DND-41 (cell line): ENCODE measurements at regions not wholly inside any gene's neighbourhood (a gene's known extent, or its start where the extent isn't known, plus 50 kb on each side); places are given as distances from the start of the nearest gene placed in this dataset.

Source experiments
- ATAC-seq: fragments of 200-7000 bp; cut with Tn5 transposase; 3 replicates; pipeline ENCODE4 v1.9.1; 2021; ENCODE audit warnings: low read depth; ENCODE audit not compliant: insufficient read depth
- DNase-seq: peaks from one replicate; pipeline ENCODE4 v3.0.0-alpha.2; 2020
- H2AFZ ChIP-seq: 2 replicates; pipeline ENCODE4 v1.6.0; 2012; ENCODE audit warnings: low read depth, low read length
- H3K27ac ChIP-seq: 2 replicates; pipeline ENCODE4 v1.5.1; 2012; ENCODE audit warnings: low read length, inconsistent platforms
- H3K27me3 ChIP-seq: fragments of 200-600 bp; sonication (generic); 2 replicates; pipeline ENCODE4 v1.6.0; 2012; ENCODE audit warnings: low read length, mild to moderate bottlenecking, inconsistent platforms; ENCODE audit not compliant: insufficient read depth, poor library complexity
- H3K36me3 ChIP-seq: 2 replicates; pipeline ENCODE4 v1.5.1; 2012; ENCODE audit warnings: low read length, inconsistent platforms; ENCODE audit not compliant: insufficient read depth
- H3K4me1 ChIP-seq: 2 replicates; pipeline ENCODE4 v1.5.1; 2012; ENCODE audit warnings: mild to moderate bottlenecking, low read length; ENCODE audit not compliant: insufficient read depth
- H3K4me2 ChIP-seq: 2 replicates; pipeline ENCODE4 v1.6.0; 2012; ENCODE audit warnings: mild to moderate bottlenecking, moderate library complexity, low read length, inconsistent platforms; ENCODE audit not compliant: insufficient read depth
- H3K4me3 ChIP-seq, 2 experiments: fragments of 200-600 bp in 1 of 2; shearing (Covaris generic) in 1 of 2; 2 replicates each; pipeline ENCODE4 v1.5.1; 2012 to 2016; ENCODE audit warnings: inconsistent platforms in 2 of 2, low read length in 2 of 2, mild to moderate bottlenecking in 2 of 2, low read depth in 1 of 2, moderate library complexity in 1 of 2
- H3K79me2 ChIP-seq: 2 replicates; pipeline ENCODE4 v1.6.0; 2012; ENCODE audit warnings: low read length, inconsistent platforms; ENCODE audit not compliant: insufficient read depth
- H3K9ac ChIP-seq: 2 replicates; pipeline ENCODE4 v1.6.0; 2012; ENCODE audit warnings: low read depth, mild to moderate bottlenecking, inconsistent platforms, low read length, moderate library complexity
- H3K9me3 ChIP-seq: 2 replicates; pipeline ENCODE4 v1.5.1; 2012; ENCODE audit warnings: low read length, moderate library complexity, mild to moderate bottlenecking, inconsistent platforms; ENCODE audit not compliant: insufficient read depth, severe bottlenecking
- H4K20me1 ChIP-seq: 2 replicates; pipeline ENCODE4 v1.6.0; 2012; ENCODE audit warnings: low read length; ENCODE audit not compliant: insufficient read depth
- CTCF ChIP-seq: IDR thresholded peaks from 2 replicates; pipeline ENCODE4 v1.5.1; 2012; ENCODE audit warnings: borderline replicate concordance, low read length, moderate library complexity, mild to moderate bottlenecking; ENCODE audit not compliant: poor library complexity, severe bottlenecking; ENCODE audit errors: extremely low read depth
- EZH2 ChIP-seq: IDR thresholded peaks from 3 replicates; pipeline ENCODE4 v1.6.1; 2012; ENCODE audit warnings: borderline replicate concordance, low read depth, mild to moderate bottlenecking, moderate library complexity, low read length, inconsistent platforms; ENCODE audit not compliant: severe bottlenecking

- H3K79me2 ChIP-seq: no peaks in the 10 kb centered on the region
- TF ChIP-seq EZH2: no peak
- TF ChIP-seq CTCF: no peak
- no peak overlapping the region for H3K27ac ChIP-seq
- no peak overlapping the region for H3K4me2 ChIP-seq
- H4K20me1 ChIP-seq: no peaks in the 10 kb centered on the region
- no peak overlapping the region for H3K4me3 ChIP-seq
- H3K4me1 ChIP-seq: peaks cover 12% of the 10 kb centered on the region
- DNase-seq: no peak
- H3K9ac ChIP-seq: no peak overlapping the region
- H3K27me3 ChIP-seq: peaks cover 7% of the 10 kb centered on the region
- H2AFZ ChIP-seq: no peak overlapping the region
- no peaks in the 10 kb centered on the region for H3K36me3 ChIP-seq
- no peaks in the 10 kb centered on the region for H3K9me3 ChIP-seq
- no peak for ATAC-seq
These were observed 87.6 kb upstream of the PICALM start for GRCh38 chr11:86156397-86156955.

DNA sequence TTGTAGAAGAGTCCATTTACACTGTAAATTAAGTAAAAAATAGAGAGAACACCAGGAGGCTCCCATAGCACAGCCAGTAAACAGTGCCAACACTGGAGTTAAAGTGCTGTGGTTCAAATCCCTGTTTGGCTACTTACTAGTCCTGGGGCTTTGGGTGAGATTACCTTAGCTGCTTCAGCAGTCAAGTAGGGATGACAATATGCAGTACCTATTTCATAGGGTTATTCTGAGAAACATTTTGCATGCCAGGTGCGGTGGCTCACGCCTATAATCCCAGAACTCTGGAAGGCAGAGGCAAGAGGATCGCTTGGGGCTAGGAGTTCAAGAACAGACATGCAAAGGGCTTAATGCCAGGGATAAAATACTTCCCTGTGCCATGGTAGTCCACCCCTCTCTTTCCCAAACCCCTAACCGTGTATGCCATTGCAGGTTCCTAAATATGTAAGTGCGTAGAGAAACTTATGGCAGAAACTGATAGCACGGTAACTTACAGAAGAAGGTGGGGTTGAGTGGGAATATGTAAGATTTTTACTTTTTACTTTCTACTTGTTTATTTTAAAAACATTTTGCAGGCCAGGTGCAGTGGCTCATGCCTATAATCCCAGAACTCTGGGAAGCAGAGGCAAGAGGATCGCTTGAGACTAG is 86.4 kb upstream of the PICALM start:
- Histone ChIP-seq H2AFZ (no peak overlapping the region), H3K9ac (no peak overlapping the region), H3K27me3 (peaks cover 7% of the 10 kb centered on the region), H3K36me3 (no peaks in the 10 kb centered on the region), H3K79me2 (no peaks in the 10 kb centered on the region), H3K9me3 (no peaks in the 10 kb centered on the region), H3K4me2 (no peak overlapping the region), H3K27ac (no peak overlapping the region), H3K4me3 (no peak overlapping the region), H4K20me1 (no peaks in the 10 kb centered on the region), H3K4me1 (peaks cover 21% of the 10 kb centered on the region)
- DNase-seq: no peak
- TF ChIP-seq EZH2: no peak
- no peak for ATAC-seq

DNA sequence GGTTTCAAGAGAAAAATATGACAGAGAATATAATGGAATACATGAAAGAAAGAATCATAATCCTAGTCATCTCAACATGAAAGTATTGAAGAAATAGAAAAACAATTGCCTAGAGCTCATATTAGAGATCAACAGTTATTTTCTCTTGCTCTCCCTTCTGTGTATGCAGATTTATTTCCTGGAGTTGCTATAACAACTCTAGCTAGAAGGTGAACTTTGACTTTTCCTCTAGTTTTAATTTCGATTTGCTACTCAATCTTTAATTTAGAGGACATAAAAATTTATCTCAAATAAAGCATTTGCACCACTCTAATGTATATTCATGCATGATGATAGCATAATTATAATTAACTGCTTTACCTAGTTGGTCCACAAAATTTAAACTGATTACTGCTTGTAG is 84.6 kb upstream of the PICALM start:
- Histone ChIP-seq H3K36me3 (no peaks in the 10 kb centered on the region), H3K9me3 (no peaks in the 10 kb centered on the region), H3K79me2 (no peaks in the 10 kb centered on the region), H2AFZ (no peak overlapping the region), H3K4me1 (peaks cover 21% of the 10 kb centered on the region), H4K20me1 (no peaks in the 10 kb centered on the region), H3K27me3 (peaks cover 7% of the 10 kb centered on the region), H3K4me3 (no peak overlapping the region), H3K9ac (no peak overlapping the region), H3K27ac (no peak overlapping the region), H3K4me2 (no peak overlapping the region)
- no peak for DNase-seq
- no peak for TF ChIP-seq EZH2
- no peak for TF ChIP-seq CTCF
- ATAC-seq: no peak

- DNase-seq: no peak
- no peaks in the 10 kb centered on the region for H3K36me3 ChIP-seq
- ATAC-seq: no peak
- no peaks in the 10 kb centered on the region for H3K9me3 ChIP-seq
- no peak overlapping the region for H3K4me3 ChIP-seq
- H3K4me1 ChIP-seq: peaks cover 21% of the 10 kb centered on the region
- H3K4me2 ChIP-seq: no peak overlapping the region
- no peaks in the 10 kb centered on the region for H4K20me1 ChIP-seq
- H3K9ac ChIP-seq: no peak overlapping the region
- TF ChIP-seq CTCF (no peak), EZH2 (no peak)
- no peaks in the 10 kb centered on the region for H3K79me2 ChIP-seq
- H3K27ac ChIP-seq: no peak overlapping the region
- H2AFZ ChIP-seq: no peak overlapping the region
- H3K27me3 ChIP-seq: peaks cover 7% of the 10 kb centered on the region
These were observed 84.0 kb upstream of the PICALM start for GRCh38 chr11:86152901-86153300.
